Neural cell (in vitro differentiated cells): ENCODE measurements at regions not wholly inside any gene's neighbourhood (a gene's known extent, or its start where the extent isn't known, plus 50 kb on each side); places are given as distances from the start of the nearest gene placed in this dataset.

ENCODE experiments used
- H2AFZ ChIP-seq: fragments of 200-600, 300-800 bp; sonication (generic), shearing (Covaris generic); 2 replicates; pipeline ENCODE4 v1.6.0; 2014; ENCODE audit warnings: low read depth, mild to moderate bottlenecking, antibody characterized with exemption, low read length, moderate library complexity
- H3F3A ChIP-seq: fragments of 200-600 bp; shearing (Covaris generic); 2 replicates; pipeline ENCODE4 v1.6.1; 2016; ENCODE audit warnings: mild to moderate bottlenecking, moderate library complexity, mixed read lengths, antibody characterized with exemption, low read length; ENCODE audit not compliant: insufficient read depth, poor library complexity, severe bottlenecking
- H3K27ac ChIP-seq: fragments of 200-600, 300-800 bp; sonication (generic), shearing (Covaris generic); 2 replicates; pipeline ENCODE4 v1.5.1; 2014; ENCODE audit warnings: mild to moderate bottlenecking, low read length, moderate library complexity
- H3K27me3 ChIP-seq: fragments of 300-800, 200-600 bp; sonication (generic), shearing (Covaris generic); 2 replicates; pipeline ENCODE4 v1.6.0; 2014; ENCODE audit warnings: mild to moderate bottlenecking, low read depth, low read length, moderate library complexity; ENCODE audit not compliant: insufficient read depth
- H3K36me3 ChIP-seq: fragments of 300-800, 200-600 bp; sonication (generic), shearing (Covaris generic); 2 replicates; pipeline ENCODE4 v1.5.1; 2014; ENCODE audit warnings: mild to moderate bottlenecking, antibody characterized with exemption, low read length, moderate library complexity; ENCODE audit not compliant: insufficient read depth
- H3K4me2 ChIP-seq: fragments of 300-800, 200-600 bp; sonication (generic), shearing (Covaris generic); 2 replicates; pipeline ENCODE4 v1.6.0; 2014; ENCODE audit warnings: mild to moderate bottlenecking, low read length
- H3K4me3 ChIP-seq: fragments of 300-800, 200-600 bp; sonication (generic), shearing (Covaris generic); 2 replicates; pipeline ENCODE4 v1.5.1; 2014; ENCODE audit warnings: mild to moderate bottlenecking, low read length, moderate library complexity
- H3K79me2 ChIP-seq: fragments of 200-600 bp; shearing (Covaris generic); replicated peaks from 2 replicates; pipeline ENCODE4 v1.6.0; 2014; ENCODE audit warnings: mild to moderate bottlenecking, low read length, moderate library complexity; ENCODE audit not compliant: insufficient read depth
- H3K9ac ChIP-seq: fragments of 300-800, 200-600 bp; sonication (generic), shearing (Covaris generic); 2 replicates; pipeline ENCODE4 v1.6.1; 2016; ENCODE audit warnings: mild to moderate bottlenecking, low read length, mixed read lengths
- H3K9me2 ChIP-seq: fragments of 200-600 bp; shearing (Covaris generic); 2 replicates; pipeline ENCODE4 v1.6.1; 2016; ENCODE audit warnings: mild to moderate bottlenecking, low read length, mixed read lengths; ENCODE audit not compliant: insufficient read depth
- H3K9me3 ChIP-seq: fragments of 200-600, 300-800 bp; sonication (generic), shearing (Covaris generic); 2 replicates; pipeline ENCODE4 v1.6.1; 2016; ENCODE audit warnings: mild to moderate bottlenecking, mixed run types, low read length, moderate library complexity, mixed read lengths
- H4K20me1 ChIP-seq: fragments of 200-600 bp; shearing (Covaris generic); 2 replicates; pipeline ENCODE4 v1.6.1; 2016; ENCODE audit warnings: mild to moderate bottlenecking, mixed run types; ENCODE audit not compliant: insufficient read depth
- CTCF ChIP-seq: fragments of 450-650 bp; IDR thresholded peaks from 2 replicates; pipeline ENCODE4 v1.5.1; 2014; ENCODE audit warnings: antibody characterized with exemption, mild to moderate bottlenecking, moderate library complexity; ENCODE audit not compliant: poor library complexity, severe bottlenecking
- EP300 ChIP-seq: fragments of 450-650 bp; conservative IDR thresholded peaks from 2 replicates; pipeline ENCODE4 v1.6.1; 2014; ENCODE audit warnings: antibody characterized with exemption, mild to moderate bottlenecking, moderate library complexity; ENCODE audit not compliant: poor library complexity, severe bottlenecking
- EZH2 ChIP-seq: fragments of 200-600, 300-800 bp; shearing (Covaris generic), sonication (generic); IDR thresholded peaks from 2 replicates; pipeline ENCODE4 v1.6.1; 2014; ENCODE audit warnings: antibody characterized with exemption, low read length, borderline replicate concordance, mild to moderate bottlenecking; ENCODE audit not compliant: insufficient read depth, poor library complexity, severe bottlenecking
- MXI1 ChIP-seq: fragments of 450-650 bp; conservative IDR thresholded peaks from 2 replicates; pipeline ENCODE4 v1.6.1; 2014; ENCODE audit warnings: antibody characterized with exemption, mild to moderate bottlenecking; ENCODE audit not compliant: poor library complexity, severe bottlenecking
- POLR2AphosphoS5 ChIP-seq: IDR thresholded peaks from 2 replicates; pipeline ENCODE4 v1.6.1; 2012
- RAD21 ChIP-seq: fragments of 450-650 bp; conservative IDR thresholded peaks from 2 replicates; pipeline ENCODE4 v1.6.1; 2014; ENCODE audit warnings: antibody characterized with exemption, mild to moderate bottlenecking, moderate library complexity
- REST ChIP-seq: IDR thresholded peaks from 2 replicates; pipeline ENCODE4 v1.6.1; 2012; ENCODE audit warnings: borderline replicate concordance
- SMC3 ChIP-seq: fragments of 450-650 bp; conservative IDR thresholded peaks from 2 replicates; pipeline ENCODE4 v1.6.1; 2014; ENCODE audit warnings: antibody characterized with exemption, mild to moderate bottlenecking, moderate library complexity; ENCODE audit not compliant: poor library complexity
- TAF1 ChIP-seq: IDR thresholded peaks from 2 replicates; pipeline ENCODE4 v1.6.1; 2012; ENCODE audit warnings: low read depth

GRCh38 chr21:32211306-32211705, 67.5 kb downstream of the MIS18A start:
- H3K79me2 ChIP-seq, result no peaks in the 10 kb centered on the region
- no peaks in the 10 kb centered on the region for H3K36me3 ChIP-seq
- TF ChIP-seq EZH2 (no peak), EP300 (no peak), POLR2AphosphoS5 (no peak), SMC3 (no peak), TAF1 (no peak)
- H3K27ac ChIP-seq, result no peak overlapping the region
- H3K9me2 ChIP-seq, result no peaks in the 10 kb centered on the region
- no peak overlapping the region for H3K4me2 ChIP-seq
- H3F3A ChIP-seq, result no peaks in the 10 kb centered on the region
- no peaks in the 10 kb centered on the region for H3K9me3 ChIP-seq
- H3K4me3 ChIP-seq, result no peak overlapping the region
- H3K9ac ChIP-seq, result no peak overlapping the region
- no peak overlapping the region for H2AFZ ChIP-seq
- H4K20me1 ChIP-seq, result no peaks in the 10 kb centered on the region
- H3K27me3 ChIP-seq, result no peaks in the 10 kb centered on the region

- no peak overlapping the region for H3K27ac ChIP-seq
- no peaks in the 10 kb centered on the region for H3F3A ChIP-seq
- no peaks in the 10 kb centered on the region for H3K79me2 ChIP-seq
- H3K9ac ChIP-seq, result no peak overlapping the region
- H3K9me2 ChIP-seq, result no peaks in the 10 kb centered on the region
- no peak overlapping the region for H3K4me3 ChIP-seq
- TF ChIP-seq EZH2, result no peak
- TF ChIP-seq POLR2AphosphoS5, result no peak
- TF ChIP-seq TAF1, result no peak
- TF ChIP-seq CTCF, result no peak
- TF ChIP-seq MXI1, result no peak
- no peak for TF ChIP-seq REST
- no peak for TF ChIP-seq EP300
- no peaks in the 10 kb centered on the region for H3K27me3 ChIP-seq
- no peaks in the 10 kb centered on the region for H3K9me3 ChIP-seq
- no peak overlapping the region for H2AFZ ChIP-seq
- H4K20me1 ChIP-seq, result no peaks in the 10 kb centered on the region
- H3K36me3 ChIP-seq, result no peaks in the 10 kb centered on the region
- H3K4me2 ChIP-seq, result no peak overlapping the region
Observed at GRCh38 chr21:32209580-32209979, 69.3 kb downstream of the MIS18A start.

- Histone ChIP-seq H4K20me1 (no peaks in the 10 kb centered on the region), H3F3A (no peaks in the 10 kb centered on the region), H3K36me3 (no peaks in the 10 kb centered on the region), H3K9me2 (no peaks in the 10 kb centered on the region), H3K4me2 (no peak overlapping the region), H3K9ac (no peak overlapping the region), H3K27ac (no peak overlapping the region), H3K79me2 (no peaks in the 10 kb centered on the region), H3K4me3 (no peak overlapping the region), H3K9me3 (no peaks in the 10 kb centered on the region), H3K27me3 (no peaks in the 10 kb centered on the region), H2AFZ (no peak overlapping the region)
- TF ChIP-seq SMC3 (no peak), EP300 (no peak), REST (no peak), RAD21 (no peak), TAF1 (no peak), CTCF (no peak), EZH2 (no peak), POLR2AphosphoS5 (no peak), MXI1 (no peak)
Observed at GRCh38 chr21:32207406-32207716, 71.5 kb downstream of the MIS18A start.
